ENCODE measurements at regions not wholly inside any gene's neighbourhood (a gene's known extent, or its start where the extent isn't known, plus 50 kb on each side); places are given as distances from the start of the nearest gene placed in this dataset.

DNA sequence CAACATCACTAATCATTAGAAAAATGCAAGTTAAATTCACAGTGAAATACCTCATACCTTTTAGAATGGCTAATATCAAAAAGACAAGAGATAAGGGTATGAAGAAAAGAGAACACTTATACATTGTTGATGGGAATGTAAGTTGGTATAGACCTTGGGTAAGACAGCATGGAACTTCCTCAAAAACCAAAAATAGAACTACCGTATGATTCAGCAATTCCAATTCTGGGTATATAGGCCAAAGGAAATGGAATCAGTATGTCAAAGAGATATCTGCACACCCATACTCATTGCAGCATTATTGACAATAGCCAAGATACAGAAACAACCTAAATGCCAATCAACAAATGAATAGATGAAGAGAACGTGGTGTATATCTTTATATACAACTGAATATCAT is 166.8 kb upstream of the LRRN1 start:
- TF ChIP-seq CXXC5 (CRISPR knock-in tag; IDR thresholded peaks at IDR 0.05) (no peak), PML (IDR thresholded peaks at IDR 0.05; ENCODE audit: low read length) (no peak)

Measured in K562 (cell line).